Prostate gland (tissue), 2 donors: ENCODE measurements at regions not wholly inside any gene's neighbourhood (a gene's known extent, or its start where the extent isn't known, plus 50 kb on each side); places are given as distances from the start of the nearest gene placed in this dataset.

ENCODE experiments used
- POLR2A ChIP-seq: fragments of 450-650 bp; IDR thresholded peaks from one replicate; pipeline ENCODE4 v1.6.1; 2016; ENCODE audit warnings: antibody characterized with exemption, mild to moderate bottlenecking
- POLR2AphosphoS5 ChIP-seq: sonication (generic); formaldehyde crosslinking; IDR thresholded peaks from one replicate; pipeline ENCODE4 v1.6.1; 2017; ENCODE audit warnings: antibody characterized with exemption
- TF ChIP-seq, protein P1 (sequence below), 4 experiments: fragments of 200-600 bp in 2 of 4; fragments of 450-650 bp in 2 of 4; sonication (generic) in 2 of 4; IDR thresholded peaks; 1 replicate in 3 of 4; 2 replicates in 1 of 4; pipeline ENCODE4 v1.5.1; 2016 to 2019; ENCODE audit warnings: antibody characterized with exemption in 4 of 4, mild to moderate bottlenecking in 2 of 4, moderate library complexity in 2 of 4

DNA sequence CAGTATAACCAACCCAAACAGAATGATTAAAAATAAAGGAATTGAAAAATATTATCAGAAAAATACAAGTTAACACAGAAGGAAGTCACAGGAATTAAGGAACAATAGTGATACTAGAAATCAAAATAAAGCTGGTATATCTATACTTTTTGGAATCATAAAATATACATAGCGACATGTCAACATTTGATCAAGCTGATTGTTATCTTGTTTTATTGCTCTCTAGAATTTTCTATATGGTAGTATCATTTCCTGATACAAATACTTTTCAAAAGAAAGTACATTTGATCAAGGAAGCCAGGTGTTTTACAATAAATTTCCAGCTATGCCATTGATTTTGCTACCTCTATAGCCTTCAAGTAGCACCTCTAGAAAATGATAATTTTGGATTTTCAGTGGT is 489.5 kb upstream of the PKN2 start:
- TF ChIP-seq POLR2A (no peak), POLR2AphosphoS5 (no peak)
- TF ChIP-seq, protein P1, sequence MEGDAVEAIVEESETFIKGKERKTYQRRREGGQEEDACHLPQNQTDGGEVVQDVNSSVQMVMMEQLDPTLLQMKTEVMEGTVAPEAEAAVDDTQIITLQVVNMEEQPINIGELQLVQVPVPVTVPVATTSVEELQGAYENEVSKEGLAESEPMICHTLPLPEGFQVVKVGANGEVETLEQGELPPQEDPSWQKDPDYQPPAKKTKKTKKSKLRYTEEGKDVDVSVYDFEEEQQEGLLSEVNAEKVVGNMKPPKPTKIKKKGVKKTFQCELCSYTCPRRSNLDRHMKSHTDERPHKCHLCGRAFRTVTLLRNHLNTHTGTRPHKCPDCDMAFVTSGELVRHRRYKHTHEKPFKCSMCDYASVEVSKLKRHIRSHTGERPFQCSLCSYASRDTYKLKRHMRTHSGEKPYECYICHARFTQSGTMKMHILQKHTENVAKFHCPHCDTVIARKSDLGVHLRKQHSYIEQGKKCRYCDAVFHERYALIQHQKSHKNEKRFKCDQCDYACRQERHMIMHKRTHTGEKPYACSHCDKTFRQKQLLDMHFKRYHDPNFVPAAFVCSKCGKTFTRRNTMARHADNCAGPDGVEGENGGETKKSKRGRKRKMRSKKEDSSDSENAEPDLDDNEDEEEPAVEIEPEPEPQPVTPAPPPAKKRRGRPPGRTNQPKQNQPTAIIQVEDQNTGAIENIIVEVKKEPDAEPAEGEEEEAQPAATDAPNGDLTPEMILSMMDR (IDR thresholded peaks at IDR 0.05), result no peak
